A549 (cell line): ENCODE measurements at regions not wholly inside any gene's neighbourhood (a gene's known extent, or its start where the extent isn't known, plus 50 kb on each side); places are given as distances from the start of the nearest gene placed in this dataset.

ENCODE experiments used
- ATAC-seq, 2 experiments: fragments of 200-7000 bp in 1 of 2; fragments of >200 bp in 1 of 2; cut with Nextera tagmentation in 1 of 2; cut with Tn5 transposase in 1 of 2; 3 replicates each; pipeline versions ENCODE4 v1.8.0 to v1.9.1; 2018 to 2020; ENCODE audit warnings: mild to moderate bottlenecking in 1 of 2, moderate library complexity in 1 of 2
- CTCF ChIA-PET: fragments of 300-600 bp; sonication (Branson Sonifier 250); formaldehyde crosslinking; extraction: SDS; loops from one replicate; lab custom pipeline; 2021; ENCODE audit warnings: antibody characterized with exemption, inconsistent platforms; lab: Yijun Ruan, JAX
- POLR2A ChIA-PET: fragments of 350-600 bp; formaldehyde crosslinking; extraction: SDS; loops from one replicate; lab custom pipeline; 2021; ENCODE audit warnings: antibody characterized with exemption, inconsistent platforms; lab: Yijun Ruan, JAX
- DNase-seq, 2 experiments: peaks; one replicate each; pipeline versions ENCODE4 v3.0.0 to v3.0.0-alpha.2; 2011 to 2016; ENCODE audit warnings: low read depth in 1 of 2, low spot score in 1 of 2
- FAIRE-seq: peaks from 2 replicates; lab custom pipeline; 2011; peaks lifted over from hg19 to GRCh38; lab: Jason Lieb, UNC
- H3K27ac ChIP-seq, 2 experiments: fragments of >200 bp; sonication (Bioruptor Twin); formaldehyde crosslinking; 3 replicates each; pipeline ENCODE4 v1.5.1; 2016 to 2017
- H3K4me1 ChIP-seq: fragments of >200 bp; sonication (Bioruptor Twin); formaldehyde crosslinking; 3 replicates; pipeline ENCODE4 v1.6.1; 2016
- H3K4me2 ChIP-seq: fragments of >200 bp; sonication (Bioruptor Twin); formaldehyde crosslinking; 3 replicates; pipeline ENCODE4 v1.6.1; 2016
- H3K4me3 ChIP-seq: fragments of >200 bp; sonication (Bioruptor Twin); formaldehyde crosslinking; 3 replicates; pipeline ENCODE4 v1.5.1; 2016
- H3K9me3 ChIP-seq: fragments of >200 bp; sonication (Bioruptor Twin); formaldehyde crosslinking; 3 replicates; pipeline ENCODE4 v1.6.1; 2016
- CEBPB ChIP-seq, 2 experiments: fragments of >200 bp in 1 of 2; sonication (Bioruptor Twin) in 1 of 2; formaldehyde crosslinking in 1 of 2; IDR thresholded peaks; 2 replicates each; pipeline ENCODE4 v1.6.1; 2012 to 2016
- CTCF ChIP-seq: fragments of >200 bp; sonication (Bioruptor Twin); formaldehyde crosslinking; IDR thresholded peaks from 3 replicates; pipeline ENCODE4 v1.5.1; 2016
- E2F6 ChIP-seq: IDR thresholded peaks from 2 replicates; pipeline ENCODE4 v1.6.1; 2012; ENCODE audit warnings: low read depth, borderline replicate concordance
- EHF ChIP-seq: fragments of 250-450 bp; sonication (Bioruptor Pico); IDR thresholded peaks from 2 replicates; pipeline ENCODE4 v1.5.0; 2020; ENCODE audit warnings: mild to moderate bottlenecking
- FOSB ChIP-seq: fragments of 250-450 bp; sonication (Bioruptor Pico); IDR thresholded peaks from 2 replicates; pipeline ENCODE4 v1.5.0; 2020; ENCODE audit warnings: mild to moderate bottlenecking, moderate library complexity
- FOXS1 ChIP-seq: fragments of 250-450 bp; sonication (Bioruptor Pico); IDR thresholded peaks from 2 replicates; pipeline ENCODE4 v1.5.0; 2020; ENCODE audit warnings: mild to moderate bottlenecking, moderate library complexity
- HMGXB4 ChIP-seq: fragments of 250-450 bp; sonication (Bioruptor Pico); IDR thresholded peaks from 2 replicates; pipeline ENCODE4 v1.5.0; 2021; ENCODE audit warnings: mild to moderate bottlenecking, moderate library complexity, borderline replicate concordance
- HOXA7 ChIP-seq: fragments of 250-450 bp; sonication (Bioruptor Pico); IDR thresholded peaks from 2 replicates; pipeline ENCODE4 v1.5.0; 2020; ENCODE audit warnings: mild to moderate bottlenecking, moderate library complexity
- HOXB5 ChIP-seq: fragments of 250-450 bp; sonication (Bioruptor Pico); IDR thresholded peaks from 2 replicates; pipeline ENCODE4 v1.5.0; 2020; ENCODE audit warnings: mild to moderate bottlenecking, moderate library complexity
- KDM1A ChIP-seq: fragments of 200-600 bp; sonication (generic); IDR thresholded peaks from 2 replicates; pipeline ENCODE4 v1.6.1; 2016; ENCODE audit warnings: low read depth, mild to moderate bottlenecking
- KDM5A ChIP-seq: fragments of 200-600 bp; sonication (generic); IDR thresholded peaks from 2 replicates; pipeline ENCODE4 v1.6.1; 2016; ENCODE audit warnings: antibody characterized with exemption, mild to moderate bottlenecking
- NFE2L2 ChIP-seq: fragments of 150-350 bp; conservative IDR thresholded peaks from 2 replicates; pipeline ENCODE4 v1.6.1; 2014; ENCODE audit warnings: low read length
- RCOR1 ChIP-seq: fragments of 150-350 bp; IDR thresholded peaks from 2 replicates; pipeline ENCODE4 v1.6.1; 2014; ENCODE audit warnings: antibody characterized with exemption, low read length, low read depth
- RFX5 ChIP-seq: fragments of 450-650 bp; IDR thresholded peaks from 2 replicates; pipeline ENCODE4 v1.7.1; 2014; ENCODE audit warnings: antibody characterized with exemption, mild to moderate bottlenecking, moderate library complexity
- RNF2 ChIP-seq: fragments of 200-600 bp; sonication (generic); IDR thresholded peaks from 2 replicates; pipeline ENCODE4 v1.6.1; 2016; ENCODE audit warnings: low read depth, mild to moderate bottlenecking, antibody characterized with exemption, moderate library complexity, borderline replicate concordance
- TFCP2L1 ChIP-seq: fragments of 250-450 bp; sonication (Bioruptor Pico); IDR thresholded peaks from 2 replicates; pipeline ENCODE4 v1.5.0; 2021; ENCODE audit warnings: mild to moderate bottlenecking
- WGBS: methylation state at CpG from one replicate; pipeline ENCODE4 v1.1.6; 2017; ENCODE audit errors: missing lambda C conversion rate; 5-methylcytosine and 5-hydroxymethylcytosine counted together
- TF ChIP-seq, protein P1 (sequence below): fragments of 450-650 bp; IDR thresholded peaks from 2 replicates; pipeline ENCODE4 v1.6.1; 2014; ENCODE audit warnings: antibody characterized with exemption
- TF ChIP-seq, protein P2 (sequence below): IDR thresholded peaks from 2 replicates; pipeline ENCODE4 v1.6.1; 2012
- TF ChIP-seq, protein P3 (sequence below): fragments of 250-450 bp; sonication (Bioruptor Pico); IDR thresholded peaks from 2 replicates; pipeline ENCODE4 v1.5.0; 2020; ENCODE audit warnings: low read depth, mild to moderate bottlenecking, moderate library complexity
- TF ChIP-seq, protein P4 (sequence below): fragments of 200-600 bp; sonication (generic); IDR thresholded peaks from 2 replicates; pipeline ENCODE4 v1.6.1; 2016; ENCODE audit warnings: antibody characterized with exemption, mild to moderate bottlenecking, moderate library complexity

GRCh38 chr14:101126731-101127130, 223.2 kb upstream of the RTL1 start:
- Histone ChIP-seq H3K4me1 (no peaks in the 10 kb centered on the region), H3K4me2 (no peak overlapping the region), H3K4me3 (no peak overlapping the region), H3K27ac (no peak overlapping the region), H3K9me3 (no peaks in the 10 kb centered on the region)
- ChIA-PET CTCF (interaction anchor here (0.9 to 1.5 kb wide), 2 partner anchors 10 to 25 kb away, joined by 3 read pairs; no protein-coding TSS in a partner anchor), POLR2A (no interaction called here)
- TF ChIP-seq HOXA7 (no peak), KDM1A (no peak), HMGXB4 (CRISPR knock-in tag) (no peak), EHF (CRISPR knock-in tag) (no peak), RNF2 (no peak), FOXS1 (no peak), RFX5 (no peak), KDM5A (no peak), E2F6 (no peak), HOXB5 (CRISPR knock-in tag) (no peak), FOSB (CRISPR knock-in tag) (no peak), RCOR1 (no peak), CEBPB (IDR thresholded peaks at IDR 0.05) (no peak)
- TF ChIP-seq, protein P1, sequence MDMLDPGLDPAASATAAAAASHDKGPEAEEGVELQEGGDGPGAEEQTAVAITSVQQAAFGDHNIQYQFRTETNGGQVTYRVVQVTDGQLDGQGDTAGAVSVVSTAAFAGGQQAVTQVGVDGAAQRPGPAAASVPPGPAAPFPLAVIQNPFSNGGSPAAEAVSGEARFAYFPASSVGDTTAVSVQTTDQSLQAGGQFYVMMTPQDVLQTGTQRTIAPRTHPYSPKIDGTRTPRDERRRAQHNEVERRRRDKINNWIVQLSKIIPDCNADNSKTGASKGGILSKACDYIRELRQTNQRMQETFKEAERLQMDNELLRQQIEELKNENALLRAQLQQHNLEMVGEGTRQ, result no peak
- TF ChIP-seq, protein P2, sequence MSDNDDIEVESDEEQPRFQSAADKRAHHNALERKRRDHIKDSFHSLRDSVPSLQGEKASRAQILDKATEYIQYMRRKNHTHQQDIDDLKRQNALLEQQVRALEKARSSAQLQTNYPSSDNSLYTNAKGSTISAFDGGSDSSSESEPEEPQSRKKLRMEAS, result no peak
- TF ChIP-seq, protein P3, sequence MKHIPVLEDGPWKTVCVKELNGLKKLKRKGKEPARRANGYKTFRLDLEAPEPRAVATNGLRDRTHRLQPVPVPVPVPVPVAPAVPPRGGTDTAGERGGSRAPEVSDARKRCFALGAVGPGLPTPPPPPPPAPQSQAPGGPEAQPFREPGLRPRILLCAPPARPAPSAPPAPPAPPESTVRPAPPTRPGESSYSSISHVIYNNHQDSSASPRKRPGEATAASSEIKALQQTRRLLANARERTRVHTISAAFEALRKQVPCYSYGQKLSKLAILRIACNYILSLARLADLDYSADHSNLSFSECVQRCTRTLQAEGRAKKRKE (CRISPR knock-in tag), result no peak
- ATAC-seq, result no peak
- FAIRE-seq, result no peak
- no peak for DNase-seq
- WGBS, result 55% methylated on average over 4 of the region's 4 CpGs

DNA sequence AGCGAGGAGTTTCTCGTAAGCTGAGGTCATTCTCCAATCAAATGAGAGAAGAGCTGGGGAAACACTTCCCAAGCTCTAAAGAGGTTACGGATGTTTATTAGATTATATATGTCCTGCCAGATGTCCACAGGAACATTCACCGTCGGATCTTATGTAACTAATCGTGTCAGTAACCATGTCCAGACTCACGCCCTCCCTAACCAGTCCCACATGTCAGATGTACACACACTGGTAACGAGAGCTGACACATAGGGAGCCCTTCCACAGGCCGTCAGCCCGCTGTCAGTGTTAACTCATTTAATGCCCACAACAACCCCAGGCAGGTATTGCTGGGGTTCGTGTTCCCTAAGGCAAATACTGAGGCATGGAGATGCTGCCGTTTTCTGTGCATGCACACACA, 223.7 kb upstream of the RTL1 start:
- Histone ChIP-seq H3K4me1 (no peaks in the 10 kb centered on the region), H3K4me2 (no peak overlapping the region), H3K27ac (no peak overlapping the region), H3K4me3 (no peak overlapping the region), H3K9me3 (no peaks in the 10 kb centered on the region)
- ATAC-seq (no peak), FAIRE-seq (no peak), DNase-seq (no peak)
- ChIA-PET CTCF (interaction anchor here (0.9 to 1.5 kb wide), 2 partner anchors 9 to 25 kb away, joined by 3 read pairs; no protein-coding TSS in a partner anchor), POLR2A (no interaction called here)
- TF ChIP-seq HMGXB4 (CRISPR knock-in tag), result no peak
- TF ChIP-seq CTCF, result no peak
- TF ChIP-seq TFCP2L1, result no peak
- TF ChIP-seq, protein P4, sequence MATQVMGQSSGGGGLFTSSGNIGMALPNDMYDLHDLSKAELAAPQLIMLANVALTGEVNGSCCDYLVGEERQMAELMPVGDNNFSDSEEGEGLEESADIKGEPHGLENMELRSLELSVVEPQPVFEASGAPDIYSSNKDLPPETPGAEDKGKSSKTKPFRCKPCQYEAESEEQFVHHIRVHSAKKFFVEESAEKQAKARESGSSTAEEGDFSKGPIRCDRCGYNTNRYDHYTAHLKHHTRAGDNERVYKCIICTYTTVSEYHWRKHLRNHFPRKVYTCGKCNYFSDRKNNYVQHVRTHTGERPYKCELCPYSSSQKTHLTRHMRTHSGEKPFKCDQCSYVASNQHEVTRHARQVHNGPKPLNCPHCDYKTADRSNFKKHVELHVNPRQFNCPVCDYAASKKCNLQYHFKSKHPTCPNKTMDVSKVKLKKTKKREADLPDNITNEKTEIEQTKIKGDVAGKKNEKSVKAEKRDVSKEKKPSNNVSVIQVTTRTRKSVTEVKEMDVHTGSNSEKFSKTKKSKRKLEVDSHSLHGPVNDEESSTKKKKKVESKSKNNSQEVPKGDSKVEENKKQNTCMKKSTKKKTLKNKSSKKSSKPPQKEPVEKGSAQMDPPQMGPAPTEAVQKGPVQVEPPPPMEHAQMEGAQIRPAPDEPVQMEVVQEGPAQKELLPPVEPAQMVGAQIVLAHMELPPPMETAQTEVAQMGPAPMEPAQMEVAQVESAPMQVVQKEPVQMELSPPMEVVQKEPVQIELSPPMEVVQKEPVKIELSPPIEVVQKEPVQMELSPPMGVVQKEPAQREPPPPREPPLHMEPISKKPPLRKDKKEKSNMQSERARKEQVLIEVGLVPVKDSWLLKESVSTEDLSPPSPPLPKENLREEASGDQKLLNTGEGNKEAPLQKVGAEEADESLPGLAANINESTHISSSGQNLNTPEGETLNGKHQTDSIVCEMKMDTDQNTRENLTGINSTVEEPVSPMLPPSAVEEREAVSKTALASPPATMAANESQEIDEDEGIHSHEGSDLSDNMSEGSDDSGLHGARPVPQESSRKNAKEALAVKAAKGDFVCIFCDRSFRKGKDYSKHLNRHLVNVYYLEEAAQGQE, result no peak
- no peak for TF ChIP-seq NFE2L2
- 81% methylated on average over 12 of the region's 12 CpGs for WGBS
